ENCODE measurements at regions not wholly inside any gene's neighbourhood (a gene's known extent, or its start where the extent isn't known, plus 50 kb on each side); places are given as distances from the start of the nearest gene placed in this dataset.

GRCh38 chr12:126915309-126915708 lies 1351.7 kb upstream of the TMEM132C start:
- Histone ChIP-seq H3K4me3 (ENCODE audit: low read length) (no peak overlapping the region), H3K36me3 (ENCODE audit: control insufficient read depth, insufficient read depth, low read length) (no peaks in the 10 kb centered on the region), H3K27me3 (ENCODE audit: control insufficient read depth, insufficient read depth, low read length) (no peaks in the 10 kb centered on the region), H3K9me3 (ENCODE audit: control insufficient read depth, insufficient read depth, low read length) (no peaks in the 10 kb centered on the region), H3K4me1 (ENCODE audit: control insufficient read depth, insufficient read depth, low read length) (no peaks in the 10 kb centered on the region), H3K27ac (ENCODE audit: low read length) (no peak overlapping the region)
- Mint-ChIP-seq H3K4me1 (no peaks in the 10 kb centered on the region), H3K27ac (no peak overlapping the region), H3K27me3 (ENCODE audit: low read depth in 2 of 2) (no peaks in the 10 kb centered on the region), H3K9me3 (peaks cover 0 to 5% of the 10 kb centered on the region in 2 donors), H3K4me3 (no peak overlapping the region), H3K36me3 (no peaks in the 10 kb centered on the region)
- TF ChIP-seq CTCF (IDR thresholded peaks at IDR 0.05), result no peak
- intact Hi-C loops (cut with micrococcal nuclease), result no loop called here
- ATAC-seq, result no peak
- no peak for DNase-seq
- 17% methylated on average over 4 of the region's 6 CpGs for WGBS (ENCODE audit: insufficient coverage)

- no peak overlapping the region for H3K4me3 Mint-ChIP-seq
- no peaks in the 10 kb centered on the region for H3K36me3 ChIP-seq (ENCODE audit: control insufficient read depth, insufficient read depth, low read length)
- no peak overlapping the region for H3K27ac ChIP-seq (ENCODE audit: low read length)
- H3K27ac Mint-ChIP-seq, result no peak overlapping the region
- intact Hi-C loops (cut with micrococcal nuclease), result no loop called here
- H3K27me3 ChIP-seq (ENCODE audit: control insufficient read depth, insufficient read depth, low read length), result no peaks in the 10 kb centered on the region
- no peak overlapping the region for H3K4me3 ChIP-seq (ENCODE audit: low read length)
- ATAC-seq (no peak), DNase-seq (no peak)
- 70% methylated on average over 7 of the region's 7 CpGs for WGBS (ENCODE audit: insufficient coverage)
- H3K4me1 ChIP-seq (ENCODE audit: control insufficient read depth, insufficient read depth, low read length), result no peaks in the 10 kb centered on the region
- H3K4me1 Mint-ChIP-seq, result no peaks in the 10 kb centered on the region
- no peaks in the 10 kb centered on the region for H3K9me3 ChIP-seq (ENCODE audit: control insufficient read depth, insufficient read depth, low read length)
- TF ChIP-seq CTCF (IDR thresholded peaks at IDR 0.05), result no peak
- H3K9me3 Mint-ChIP-seq, result peaks cover 0 to 2% of the 10 kb centered on the region in 2 donors
- H3K27me3 Mint-ChIP-seq (ENCODE audit: low read depth in 2 of 2), result no peaks in the 10 kb centered on the region
- H3K36me3 Mint-ChIP-seq, result no peaks in the 10 kb centered on the region
Observed at GRCh38 chr12:126926023-126926594, 1340.9 kb upstream of the TMEM132C start.

- Histone ChIP-seq H3K27ac (ENCODE audit: low read length) (no peak overlapping the region), H3K4me1 (ENCODE audit: control insufficient read depth, insufficient read depth, low read length) (no peaks in the 10 kb centered on the region), H3K27me3 (ENCODE audit: control insufficient read depth, insufficient read depth, low read length) (no peaks in the 10 kb centered on the region), H3K36me3 (ENCODE audit: control insufficient read depth, insufficient read depth, low read length) (no peaks in the 10 kb centered on the region), H3K9me3 (ENCODE audit: control insufficient read depth, insufficient read depth, low read length) (no peaks in the 10 kb centered on the region), H3K4me3 (ENCODE audit: low read length) (no peak overlapping the region)
- Mint-ChIP-seq H3K9me3 (no peaks in the 10 kb centered on the region), H3K4me3 (no peak overlapping the region), H3K27ac (no peak overlapping the region), H3K36me3 (no peaks in the 10 kb centered on the region), H3K4me1 (no peaks in the 10 kb centered on the region), H3K27me3 (ENCODE audit: low read depth in 2 of 2) (no peaks in the 10 kb centered on the region)
- intact Hi-C loops (cut with micrococcal nuclease), result no loop called here
- WGBS (ENCODE audit: insufficient coverage), result 96% methylated on average over 11 of the region's 13 CpGs
- no peak for TF ChIP-seq CTCF (IDR thresholded peaks at IDR 0.05)
- no peak for ATAC-seq
- no peak for DNase-seq
Observed at GRCh38 chr12:126930234-126930633, 1336.7 kb upstream of the TMEM132C start.

- H3K36me3 Mint-ChIP-seq, result no peaks in the 10 kb centered on the region
- intact Hi-C loops (cut with micrococcal nuclease), result no loop called here
- peaks cover 0 to 9% of the 10 kb centered on the region in 2 donors for H3K4me1 Mint-ChIP-seq
Observed at GRCh38 chr12:126932156-126932555, 1334.8 kb upstream of the TMEM132C start.

More at GRCh38 chr12:126932156-126932555, 1334.8 kb upstream of the TMEM132C start:
- Histone ChIP-seq H3K9me3 (ENCODE audit: control insufficient read depth, insufficient read depth, low read length) (no peaks in the 10 kb centered on the region), H3K27me3 (ENCODE audit: control insufficient read depth, insufficient read depth, low read length) (no peaks in the 10 kb centered on the region), H3K27ac (ENCODE audit: low read length) (no peak overlapping the region), H3K36me3 (ENCODE audit: control insufficient read depth, insufficient read depth, low read length) (no peaks in the 10 kb centered on the region), H3K4me1 (ENCODE audit: control insufficient read depth, insufficient read depth, low read length) (no peaks in the 10 kb centered on the region), H3K4me3 (ENCODE audit: low read length) (no peak overlapping the region)
- H3K27ac Mint-ChIP-seq, result no peak overlapping the region
- H3K27me3 Mint-ChIP-seq (ENCODE audit: low read depth in 2 of 2), result no peaks in the 10 kb centered on the region
- DNase-seq (no peak), ATAC-seq (no peak)
- 83% methylated on average over 1 of the region's 1 CpG for WGBS (ENCODE audit: insufficient coverage)
- H3K4me3 Mint-ChIP-seq, result no peak overlapping the region
- no peak for TF ChIP-seq CTCF (IDR thresholded peaks at IDR 0.05)
- H3K9me3 Mint-ChIP-seq, result peaks cover 0 to 2% of the 10 kb centered on the region in 2 donors

All from natural killer cell (primary cell).